ENCODE measurements at regions not wholly inside any gene's neighbourhood (a gene's known extent, or its start where the extent isn't known, plus 50 kb on each side); places are given as distances from the start of the nearest gene placed in this dataset.

DNA sequence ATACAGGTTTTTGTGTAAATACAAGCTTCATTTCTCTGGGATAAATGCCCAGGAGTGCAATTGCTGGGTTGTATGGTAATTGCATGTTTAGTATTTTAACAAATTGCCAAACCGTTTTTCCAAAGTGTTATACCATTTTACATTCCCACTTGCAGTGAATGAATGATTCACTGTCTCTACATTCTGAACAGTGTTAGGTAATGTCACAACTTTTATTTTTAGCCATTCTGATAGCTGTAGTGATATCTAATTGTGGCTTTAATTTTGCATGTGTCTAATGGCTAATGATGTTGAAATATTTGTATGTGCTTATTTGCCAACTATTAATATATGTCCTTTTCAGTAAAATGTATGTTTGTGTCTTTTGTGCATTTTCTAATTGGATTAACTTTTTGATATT lies 156.9 kb upstream of the CES5A start:
- TF ChIP-seq, protein P1, sequence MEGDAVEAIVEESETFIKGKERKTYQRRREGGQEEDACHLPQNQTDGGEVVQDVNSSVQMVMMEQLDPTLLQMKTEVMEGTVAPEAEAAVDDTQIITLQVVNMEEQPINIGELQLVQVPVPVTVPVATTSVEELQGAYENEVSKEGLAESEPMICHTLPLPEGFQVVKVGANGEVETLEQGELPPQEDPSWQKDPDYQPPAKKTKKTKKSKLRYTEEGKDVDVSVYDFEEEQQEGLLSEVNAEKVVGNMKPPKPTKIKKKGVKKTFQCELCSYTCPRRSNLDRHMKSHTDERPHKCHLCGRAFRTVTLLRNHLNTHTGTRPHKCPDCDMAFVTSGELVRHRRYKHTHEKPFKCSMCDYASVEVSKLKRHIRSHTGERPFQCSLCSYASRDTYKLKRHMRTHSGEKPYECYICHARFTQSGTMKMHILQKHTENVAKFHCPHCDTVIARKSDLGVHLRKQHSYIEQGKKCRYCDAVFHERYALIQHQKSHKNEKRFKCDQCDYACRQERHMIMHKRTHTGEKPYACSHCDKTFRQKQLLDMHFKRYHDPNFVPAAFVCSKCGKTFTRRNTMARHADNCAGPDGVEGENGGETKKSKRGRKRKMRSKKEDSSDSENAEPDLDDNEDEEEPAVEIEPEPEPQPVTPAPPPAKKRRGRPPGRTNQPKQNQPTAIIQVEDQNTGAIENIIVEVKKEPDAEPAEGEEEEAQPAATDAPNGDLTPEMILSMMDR (IDR thresholded peaks at IDR 0.05; ENCODE audit: low read depth, low read length): no peak
- no peak for TF ChIP-seq EZH2phosphoT487 (IDR thresholded peaks at IDR 0.05; ENCODE audit: low read depth)
